ENCODE measurements at regions not wholly inside any gene's neighbourhood (a gene's known extent, or its start where the extent isn't known, plus 50 kb on each side); places are given as distances from the start of the nearest gene placed in this dataset.

- H3K4me1 ChIP-seq (ENCODE audit: control insufficient read depth, extremely low read depth, insufficient read depth, low read length): no peaks in the 10 kb centered on the region
- no peak overlapping the region for H2AFZ ChIP-seq (ENCODE audit: control insufficient read depth, low read length)
- dilution Hi-C loops (cut with MboI; ENCODE audit: extremely low pct_ligation_motif_present, low sequenced_read_pairs): no loop called here
- no peaks in the 10 kb centered on the region for H3K79me2 ChIP-seq (ENCODE audit: control insufficient read depth, insufficient read depth, low read length)
- H3K9ac ChIP-seq (ENCODE audit: control insufficient read depth, extremely low read depth, insufficient read depth, low read length): no peak overlapping the region
- no peaks in the 10 kb centered on the region for H3K9me3 ChIP-seq (ENCODE audit: control insufficient read depth, low read depth, low read length)
- no peak for TF ChIP-seq EZH2 (IDR thresholded peaks at IDR 0.05; ENCODE audit: low read length)
- TF ChIP-seq, protein P1, sequence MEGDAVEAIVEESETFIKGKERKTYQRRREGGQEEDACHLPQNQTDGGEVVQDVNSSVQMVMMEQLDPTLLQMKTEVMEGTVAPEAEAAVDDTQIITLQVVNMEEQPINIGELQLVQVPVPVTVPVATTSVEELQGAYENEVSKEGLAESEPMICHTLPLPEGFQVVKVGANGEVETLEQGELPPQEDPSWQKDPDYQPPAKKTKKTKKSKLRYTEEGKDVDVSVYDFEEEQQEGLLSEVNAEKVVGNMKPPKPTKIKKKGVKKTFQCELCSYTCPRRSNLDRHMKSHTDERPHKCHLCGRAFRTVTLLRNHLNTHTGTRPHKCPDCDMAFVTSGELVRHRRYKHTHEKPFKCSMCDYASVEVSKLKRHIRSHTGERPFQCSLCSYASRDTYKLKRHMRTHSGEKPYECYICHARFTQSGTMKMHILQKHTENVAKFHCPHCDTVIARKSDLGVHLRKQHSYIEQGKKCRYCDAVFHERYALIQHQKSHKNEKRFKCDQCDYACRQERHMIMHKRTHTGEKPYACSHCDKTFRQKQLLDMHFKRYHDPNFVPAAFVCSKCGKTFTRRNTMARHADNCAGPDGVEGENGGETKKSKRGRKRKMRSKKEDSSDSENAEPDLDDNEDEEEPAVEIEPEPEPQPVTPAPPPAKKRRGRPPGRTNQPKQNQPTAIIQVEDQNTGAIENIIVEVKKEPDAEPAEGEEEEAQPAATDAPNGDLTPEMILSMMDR (optimal IDR thresholded peaks at IDR 0.05 in 1 of 3, IDR thresholded peaks at IDR 0.05 in 1 of 3, conservative IDR thresholded peaks at IDR 0.05 in 1 of 3; ENCODE audit: extremely low read depth in 1 of 3, insufficient read depth in 2 of 3, low read length in 3 of 3): no peak
- no peak for DNase-seq (ENCODE audit: low read depth, low spot score)
- H3K27ac ChIP-seq (ENCODE audit: control insufficient read depth, insufficient read depth, low read length): no peak overlapping the region
- no peaks in the 10 kb centered on the region for H3K9me1 ChIP-seq (ENCODE audit: control insufficient read depth, extremely low read depth, insufficient read depth, low read length)
- no peak for FAIRE-seq
- H3K4me3 ChIP-seq (ENCODE audit: control insufficient read depth in 2 of 3, extremely low read depth in 1 of 3, insufficient read depth in 2 of 3, low read depth in 1 of 3, low read length in 3 of 3): no peak overlapping the region
- H3K4me2 ChIP-seq (ENCODE audit: control insufficient read depth, extremely low read depth, insufficient read depth, low read depth, low read length): no peak overlapping the region
- no peaks in the 10 kb centered on the region for H3K27me3 ChIP-seq (ENCODE audit: control insufficient read depth, extremely low read depth, insufficient read depth, low read length)
- H4K20me1 ChIP-seq (ENCODE audit: control insufficient read depth, extremely low read depth, insufficient read depth, low read length): no peaks in the 10 kb centered on the region
- no peaks in the 10 kb centered on the region for H3K36me3 ChIP-seq (ENCODE audit: control insufficient read depth in 2 of 2, extremely low read depth in 1 of 2, insufficient read depth in 2 of 2, low read length in 2 of 2)
Observed at GRCh38 chr10:9845075-9845474, 1172.6 kb upstream of the CELF2 start.

GRCh38 chr10:9848278-9848677, 1169.4 kb upstream of the CELF2 start:
- H3K27me3 ChIP-seq (ENCODE audit: control insufficient read depth, extremely low read depth, insufficient read depth, low read length): no peaks in the 10 kb centered on the region
- TF ChIP-seq, protein P1 (optimal IDR thresholded peaks at IDR 0.05 in 1 of 3, IDR thresholded peaks at IDR 0.05 in 1 of 3, conservative IDR thresholded peaks at IDR 0.05 in 1 of 3; ENCODE audit: extremely low read depth in 1 of 3, insufficient read depth in 2 of 3, low read length in 3 of 3): no peak
- TF ChIP-seq EZH2 (IDR thresholded peaks at IDR 0.05; ENCODE audit: low read length): no peak
- H3K27ac ChIP-seq (ENCODE audit: control insufficient read depth, insufficient read depth, low read length): no peak overlapping the region
- no peaks in the 10 kb centered on the region for H4K20me1 ChIP-seq (ENCODE audit: control insufficient read depth, extremely low read depth, insufficient read depth, low read length)
- no peaks in the 10 kb centered on the region for H3K36me3 ChIP-seq (ENCODE audit: control insufficient read depth in 2 of 2, extremely low read depth in 1 of 2, insufficient read depth in 2 of 2, low read length in 2 of 2)
- dilution Hi-C loops (cut with MboI; ENCODE audit: extremely low pct_ligation_motif_present, low sequenced_read_pairs): no loop called here
- no peaks in the 10 kb centered on the region for H3K9me3 ChIP-seq (ENCODE audit: control insufficient read depth, low read depth, low read length)
- no peaks in the 10 kb centered on the region for H3K9me1 ChIP-seq (ENCODE audit: control insufficient read depth, extremely low read depth, insufficient read depth, low read length)
- H3K4me3 ChIP-seq (ENCODE audit: control insufficient read depth in 2 of 3, extremely low read depth in 1 of 3, insufficient read depth in 2 of 3, low read depth in 1 of 3, low read length in 3 of 3): no peak overlapping the region
- FAIRE-seq (no peak), DNase-seq (ENCODE audit: low read depth, low spot score) (no peak)
- H3K9ac ChIP-seq (ENCODE audit: control insufficient read depth, extremely low read depth, insufficient read depth, low read length): no peak overlapping the region
- H3K4me2 ChIP-seq (ENCODE audit: control insufficient read depth, extremely low read depth, insufficient read depth, low read depth, low read length): no peak overlapping the region
- H2AFZ ChIP-seq (ENCODE audit: control insufficient read depth, low read length): no peak overlapping the region
- H3K79me2 ChIP-seq (ENCODE audit: control insufficient read depth, insufficient read depth, low read length): no peaks in the 10 kb centered on the region
- H3K4me1 ChIP-seq (ENCODE audit: control insufficient read depth, extremely low read depth, insufficient read depth, low read length): no peaks in the 10 kb centered on the region
